NCI-H446 treated with DMSO at 0.1 percent for 48 hours (cell line): ENCODE measurements at regions not wholly inside any gene's neighbourhood (a gene's known extent, or its start where the extent isn't known, plus 50 kb on each side); places are given as distances from the start of the nearest gene placed in this dataset.
"Not testable (repeated sequence)": the region's sequence is repeated elsewhere in the genome, so short reads cannot be mapped to it uniquely, and the experiment has no call there.

ENCODE experiments used
- DNase-seq: peaks from one replicate; lab custom pipeline; 2025; lab: John Stamatoyannopoulos, UW

DNA sequence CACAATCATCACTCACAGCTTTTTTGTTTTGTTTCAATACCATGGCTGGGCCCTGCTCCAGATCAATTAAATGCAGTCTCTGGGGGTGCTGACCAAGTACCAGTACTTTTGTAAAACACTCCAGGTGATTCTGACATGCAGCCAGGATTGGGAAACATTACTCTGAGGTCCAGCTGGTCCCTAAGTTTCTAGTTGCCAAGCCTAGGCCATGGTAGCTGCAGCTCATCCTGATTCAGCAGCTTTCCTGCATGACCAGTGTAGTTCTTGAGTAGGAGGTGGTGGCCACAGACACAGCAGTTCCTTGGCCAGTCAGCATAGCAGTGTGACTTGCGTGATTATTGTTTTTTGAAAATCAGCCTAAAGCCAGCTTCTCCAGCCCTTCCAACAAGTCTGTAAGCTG, 859.1 kb downstream of the DIAPH3 start:
- no peak for DNase-seq

DNA sequence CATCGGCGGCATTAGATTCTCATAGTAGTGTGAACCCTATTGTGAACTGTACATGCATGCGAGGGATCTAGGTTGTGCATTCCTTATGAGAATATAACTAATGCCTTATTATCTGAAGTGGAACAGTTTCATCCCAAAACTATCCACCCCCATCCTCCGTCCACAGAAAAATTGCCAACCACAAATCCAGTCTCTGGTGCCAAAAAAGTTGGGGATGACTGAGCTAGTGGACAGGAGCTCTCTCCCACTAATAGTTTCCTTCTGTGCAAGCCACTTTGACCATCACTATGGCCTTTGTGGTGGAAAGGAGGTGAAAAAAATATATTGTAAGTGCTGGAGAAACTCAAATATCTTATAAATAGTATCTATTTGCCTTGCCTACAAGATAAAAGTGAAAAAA, 857.8 kb downstream of the DIAPH3 start:
- DNase-seq, result no peak

DNA sequence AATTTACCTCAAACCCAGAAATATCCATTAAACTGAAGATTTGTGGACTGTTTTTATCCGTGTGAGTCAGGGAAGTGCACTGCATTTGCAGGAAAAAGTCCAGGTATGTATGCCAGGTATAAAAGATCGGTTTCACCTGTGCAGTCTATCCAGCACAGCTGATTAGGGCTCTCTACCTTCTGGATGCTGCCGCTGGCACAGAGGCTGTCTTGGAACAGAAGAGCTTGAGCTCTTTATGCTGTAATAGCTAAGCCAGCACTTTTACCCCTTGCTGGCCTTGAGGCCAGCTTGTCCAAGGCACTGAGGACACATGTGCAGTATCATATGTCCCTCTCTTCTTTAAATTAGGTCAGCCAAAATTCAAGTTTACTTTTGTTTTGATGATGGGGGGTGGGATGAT, 851.0 kb downstream of the DIAPH3 start:
- DNase-seq, result no peak

DNA sequence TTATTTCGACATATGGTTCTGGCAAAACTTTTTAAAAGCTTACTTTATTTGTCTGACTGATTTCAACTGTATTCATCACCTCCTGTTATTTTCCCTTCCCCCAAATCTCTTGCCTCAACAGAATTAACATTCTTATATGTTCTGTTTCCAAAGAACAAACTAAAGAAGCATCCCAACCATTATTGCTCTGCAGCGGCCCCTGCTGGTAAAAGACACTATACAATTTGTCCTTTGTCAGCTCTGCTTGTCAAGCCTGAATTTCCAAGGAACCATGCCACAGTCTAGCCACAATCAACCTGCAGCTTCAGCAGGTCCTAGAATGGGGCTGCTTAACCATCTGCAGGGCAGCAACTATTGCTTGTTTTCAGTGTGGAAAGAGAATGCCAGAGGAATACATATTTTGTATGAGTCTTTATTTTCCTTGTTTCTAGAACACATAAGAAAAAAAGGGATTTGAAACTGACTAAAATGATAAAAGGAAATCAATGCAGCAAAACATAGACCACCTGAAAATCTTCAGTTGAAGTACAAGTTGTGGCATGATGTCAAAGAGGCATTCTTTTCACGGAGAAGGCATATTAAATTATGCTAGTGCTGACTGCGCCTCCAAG, 845.3 kb downstream of the DIAPH3 start:
- DNase-seq, result no peak

DNA sequence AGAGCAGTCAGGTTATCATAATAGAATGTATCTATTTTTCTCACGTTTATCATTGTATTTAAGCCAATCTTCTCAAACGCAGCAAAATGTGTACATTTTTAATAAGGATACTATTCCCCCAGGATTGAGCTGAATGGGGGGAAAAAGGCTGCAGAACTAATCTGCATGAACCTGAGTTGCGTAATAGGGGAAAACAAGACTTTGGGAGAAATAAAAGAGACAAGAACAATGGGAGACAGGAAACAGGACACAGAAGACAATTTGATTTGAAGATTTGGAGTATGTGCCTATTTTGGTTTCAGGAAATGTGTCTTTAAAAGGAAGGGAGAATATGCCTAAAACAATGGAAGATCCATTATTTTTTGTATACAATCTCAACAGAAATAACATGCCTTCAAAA, 844.5 kb downstream of the DIAPH3 start:
- no peak for DNase-seq

- DNase-seq, result no peak
These were observed 843.7 kb downstream of the DIAPH3 start for GRCh38 chr13:59320021-59320420.

- DNase-seq, result not testable (repeated sequence)
These were observed 839.3 kb downstream of the DIAPH3 start for GRCh38 chr13:59324401-59324800.

DNA sequence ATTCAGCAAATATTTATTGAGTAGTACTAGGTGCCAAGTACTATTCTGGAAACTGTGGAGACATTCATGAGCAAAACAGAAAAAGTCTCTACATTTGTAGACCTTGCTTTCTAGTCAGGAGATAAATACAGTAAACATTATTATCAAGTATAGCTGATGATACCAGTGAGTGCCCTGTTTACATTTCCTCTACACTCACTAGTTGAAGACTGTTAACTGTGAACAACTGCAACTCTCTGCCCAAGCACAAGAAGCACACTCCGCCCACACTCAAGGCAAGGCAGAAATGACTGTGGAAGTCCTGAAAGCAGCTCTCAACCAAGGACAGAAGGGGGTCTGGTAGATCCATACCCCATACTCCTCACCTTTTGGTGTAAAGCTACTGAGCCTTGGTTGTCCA, 837.0 kb downstream of the DIAPH3 start:
- DNase-seq, result no peak

DNA sequence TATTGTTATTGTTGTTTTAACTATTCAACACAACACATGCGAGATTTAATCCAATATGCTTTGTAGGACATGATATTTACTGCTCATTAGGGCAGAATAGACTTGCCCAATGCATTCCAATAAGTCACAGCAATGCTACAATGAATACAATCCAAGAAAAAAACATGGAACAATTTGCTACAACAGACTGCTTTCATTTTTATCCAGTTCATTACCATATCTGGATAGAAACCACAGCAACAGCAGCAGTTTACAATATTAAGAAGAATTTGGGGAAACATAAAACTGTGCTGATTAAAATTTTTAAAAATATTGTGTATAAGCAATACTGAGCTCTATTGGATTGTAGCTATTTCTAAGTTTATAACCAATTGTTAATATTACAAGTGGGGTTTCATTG, 833.0 kb downstream of the DIAPH3 start:
- DNase-seq, result no peak

DNA sequence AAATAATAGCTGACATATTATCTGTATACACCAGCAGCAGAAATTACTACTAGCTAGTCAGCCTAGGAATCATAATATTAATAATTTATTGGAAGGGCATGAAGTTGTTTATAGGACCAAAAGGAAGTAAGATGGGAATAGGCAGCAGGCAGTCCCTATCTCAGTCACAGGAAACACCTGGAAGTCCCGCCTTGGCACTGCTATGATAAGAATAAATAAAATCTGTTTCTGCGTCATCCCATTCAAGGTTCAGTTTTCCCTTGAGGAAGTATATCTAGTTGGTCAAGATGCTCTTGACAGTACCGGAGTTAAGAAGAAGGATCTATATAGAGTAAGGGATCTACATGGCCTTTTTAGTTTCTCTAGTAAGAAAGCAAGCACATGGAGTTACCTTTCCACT, 830.8 kb downstream of the DIAPH3 start:
- DNase-seq, result no peak

- DNase-seq, result no peak
These were observed 826.7 kb downstream of the DIAPH3 start for GRCh38 chr13:59337070-59337469.

DNA sequence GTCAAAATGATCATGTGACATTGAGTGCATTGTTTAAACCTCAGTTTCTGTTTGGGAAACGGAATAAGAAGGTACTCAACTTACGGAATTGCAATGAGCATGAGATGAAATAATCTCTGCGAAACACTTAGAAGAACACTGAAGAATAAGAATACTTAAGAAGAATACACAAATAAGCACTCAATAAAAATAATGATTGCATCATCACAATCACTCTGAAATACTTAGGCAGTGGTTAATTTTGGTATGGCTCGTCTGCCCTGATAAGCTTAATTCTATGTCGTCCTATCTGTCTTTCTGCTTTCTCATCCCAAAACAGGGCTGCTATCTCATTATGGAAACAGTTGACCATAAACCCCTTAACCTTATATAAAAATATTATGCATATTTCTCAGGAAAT, 823.6 kb downstream of the DIAPH3 start:
- no peak for DNase-seq

- no peak for DNase-seq
These were observed 823.1 kb downstream of the DIAPH3 start for GRCh38 chr13:59340581-59340980.

DNA sequence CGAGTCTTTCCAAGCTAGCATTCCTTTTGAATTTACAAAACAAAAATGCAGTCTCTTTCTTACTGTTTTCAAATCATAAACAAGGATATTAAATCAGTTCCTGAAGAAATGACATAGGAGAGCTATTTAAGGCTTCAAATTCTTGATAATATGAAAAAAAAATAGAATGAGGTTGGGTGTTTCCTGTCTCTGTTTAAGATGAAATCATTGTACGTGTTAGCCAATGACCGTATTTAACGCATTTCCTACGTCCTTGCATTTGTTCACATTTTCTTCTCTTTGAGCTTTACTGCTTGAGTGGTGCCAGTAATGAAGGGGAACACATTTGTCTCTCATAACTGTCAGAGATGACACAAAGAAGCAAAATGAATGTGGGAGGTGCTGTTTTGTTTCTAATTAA, 821.3 kb downstream of the DIAPH3 start:
- no peak for DNase-seq

DNA sequence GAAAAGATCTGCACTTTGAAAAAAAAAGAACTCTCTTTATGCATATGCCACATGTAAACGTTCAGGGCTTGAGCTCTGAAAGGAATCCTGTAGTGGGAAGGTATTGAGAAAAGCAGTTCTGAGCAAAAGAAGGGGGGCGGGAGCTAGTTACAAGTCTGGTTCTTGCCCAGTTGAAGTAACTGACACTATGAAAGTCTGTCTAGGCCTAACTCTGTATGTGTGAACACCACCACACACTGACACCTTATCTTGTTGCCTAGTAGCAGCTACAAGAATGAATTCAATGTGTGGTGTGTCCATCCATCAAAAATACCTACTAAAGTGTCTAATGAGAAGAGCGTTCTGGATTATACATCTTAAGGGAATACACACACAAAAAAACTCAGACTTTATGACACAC, 820.6 kb downstream of the DIAPH3 start:
- no peak for DNase-seq

- DNase-seq, result no peak
These were observed 819.5 kb downstream of the DIAPH3 start for GRCh38 chr13:59343993-59344822.

- DNase-seq, result peak; percentile 40
These were observed 818.4 kb downstream of the DIAPH3 start for GRCh38 chr13:59345311-59345710.

GRCh38 chr13:59346999-59347723, 816.6 kb downstream of the DIAPH3 start:
- no peak for DNase-seq

DNA sequence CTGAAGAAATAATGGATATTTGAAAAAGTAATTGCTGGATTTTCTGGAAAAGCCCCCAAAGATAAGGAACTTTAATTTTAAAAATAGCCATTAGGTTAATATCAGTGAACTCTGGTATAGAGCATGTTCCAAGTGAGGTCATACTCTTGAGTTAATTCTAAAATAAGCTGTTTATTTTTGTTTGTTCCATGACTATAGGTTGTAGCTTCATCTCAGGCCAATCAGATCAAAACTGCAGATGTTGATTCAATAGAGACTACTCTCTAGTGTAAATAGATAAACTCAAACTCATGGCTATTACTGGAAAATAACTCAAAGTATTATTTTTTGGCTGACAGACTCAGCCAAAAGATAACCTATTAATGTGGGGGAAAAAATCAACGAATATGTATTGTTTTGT, 815.1 kb downstream of the DIAPH3 start:
- no peak for DNase-seq

GRCh38 chr13:59352600-59352999, 811.1 kb downstream of the DIAPH3 start:
- no peak for DNase-seq

DNA sequence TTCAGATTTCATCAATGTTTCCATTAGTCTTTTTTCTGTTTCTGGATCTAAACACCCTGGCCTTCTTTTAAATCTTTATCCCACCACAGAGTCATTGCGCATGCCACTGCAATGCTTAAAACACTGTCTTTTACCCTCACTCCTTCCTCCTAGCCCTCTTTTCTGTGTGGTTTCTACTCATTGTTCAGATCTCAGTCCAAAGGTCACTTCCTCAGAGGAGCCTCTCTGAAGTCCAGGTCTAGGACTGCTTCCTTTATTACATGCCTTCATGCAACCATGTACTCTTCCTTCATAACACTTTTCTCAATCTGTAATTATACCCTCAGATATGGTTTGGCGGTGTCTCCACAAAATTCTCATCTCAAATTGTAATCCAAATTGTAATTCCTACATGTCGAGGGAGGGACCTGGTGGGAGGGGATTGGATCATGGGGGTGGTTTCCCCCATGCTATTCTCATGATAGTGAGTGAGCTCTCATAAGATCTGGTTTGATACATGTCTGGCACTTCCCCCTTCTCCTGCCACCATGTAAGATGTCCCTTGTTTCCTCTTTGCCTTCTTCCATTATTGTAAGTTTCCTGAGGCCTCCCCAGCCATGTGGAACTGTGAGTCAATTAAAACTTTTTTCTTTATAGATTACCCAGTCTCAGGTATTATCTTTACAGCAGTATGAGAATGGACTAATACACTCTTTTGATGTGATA, 808.9 kb downstream of the DIAPH3 start:
- DNase-seq, result no peak

DNA sequence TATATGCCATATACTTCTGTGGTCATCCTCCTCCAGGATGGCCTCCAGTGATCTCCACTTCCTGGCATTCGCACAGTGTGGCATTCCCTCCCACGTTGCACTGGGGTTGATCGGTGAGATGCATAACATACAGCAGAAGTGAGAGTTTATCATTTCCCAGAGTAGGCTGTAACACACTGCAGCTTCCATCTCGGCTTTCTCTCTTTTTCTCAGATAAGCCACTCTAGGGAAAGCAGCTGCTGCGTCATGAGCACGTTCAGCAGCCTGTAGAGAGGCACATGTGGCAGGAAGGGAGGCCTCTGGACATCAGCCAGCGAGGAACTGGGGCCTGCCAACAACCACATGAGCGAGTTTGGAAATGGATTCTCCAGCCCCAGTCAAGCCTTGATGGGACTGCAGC, 807.1 kb downstream of the DIAPH3 start:
- peak; percentile 83 for DNase-seq

DNA sequence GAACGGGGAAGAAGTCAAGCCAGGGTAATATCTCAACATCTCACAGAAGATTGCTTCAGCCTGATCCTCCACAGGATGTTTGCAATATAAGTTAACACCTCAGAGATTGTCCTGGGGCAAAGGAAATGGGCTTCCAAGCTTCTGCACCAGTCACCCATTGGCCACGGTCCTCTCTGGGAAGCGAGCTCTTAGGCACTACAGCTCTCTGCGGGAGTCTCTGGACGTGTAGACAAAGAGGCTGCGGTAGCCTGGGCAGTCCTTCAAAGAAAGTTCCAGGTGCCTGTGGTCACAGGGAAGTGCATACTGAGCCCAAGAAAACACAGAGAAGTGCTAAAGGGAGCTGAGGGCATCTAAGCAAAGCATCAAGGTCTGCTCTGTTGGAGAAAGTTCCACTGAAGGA, 805.7 kb downstream of the DIAPH3 start:
- no peak for DNase-seq
